PFSK-1 (cell line): ENCODE measurements at regions not wholly inside any gene's neighbourhood (a gene's known extent, or its start where the extent isn't known, plus 50 kb on each side); places are given as distances from the start of the nearest gene placed in this dataset.

Experiments used
- FOXP2 ChIP-seq: optimal IDR thresholded peaks from 2 replicates; pipeline ENCODE3; 2011; ENCODE audit warnings: borderline replicate concordance, control low read depth, inconsistent platforms; ENCODE audit not compliant: insufficient read depth; ENCODE audit errors: extremely low read length, extremely low read depth
- POLR2AphosphoS5 ChIP-seq: IDR thresholded peaks from 2 replicates; pipeline ENCODE4 v1.6.1; 2012; ENCODE audit warnings: low read depth, mild to moderate bottlenecking, control low read depth, low read length, moderate library complexity
- SIN3A ChIP-seq: IDR thresholded peaks from 2 replicates; pipeline ENCODE4 v1.6.1; 2012; ENCODE audit warnings: mild to moderate bottlenecking, low read length, moderate library complexity, borderline replicate concordance; ENCODE audit not compliant: insufficient read depth
- TAF1 ChIP-seq: IDR thresholded peaks from 2 replicates; pipeline ENCODE4 v1.6.1; 2012; ENCODE audit warnings: low read length, control low read depth, borderline replicate concordance; ENCODE audit not compliant: insufficient read depth
- TF ChIP-seq, protein P1 (sequence below), 2 experiments: IDR thresholded peaks; 2 replicates each; pipeline versions ENCODE4 v1.6.1 to v1.8.0; 2011 to 2012; ENCODE audit warnings: low read depth in 2 of 2, low read length in 2 of 2, control low read depth in 1 of 2, inconsistent platforms in 1 of 2, mild to moderate bottlenecking in 1 of 2, moderate library complexity in 1 of 2; ENCODE audit not compliant: insufficient read depth in 1 of 2

DNA sequence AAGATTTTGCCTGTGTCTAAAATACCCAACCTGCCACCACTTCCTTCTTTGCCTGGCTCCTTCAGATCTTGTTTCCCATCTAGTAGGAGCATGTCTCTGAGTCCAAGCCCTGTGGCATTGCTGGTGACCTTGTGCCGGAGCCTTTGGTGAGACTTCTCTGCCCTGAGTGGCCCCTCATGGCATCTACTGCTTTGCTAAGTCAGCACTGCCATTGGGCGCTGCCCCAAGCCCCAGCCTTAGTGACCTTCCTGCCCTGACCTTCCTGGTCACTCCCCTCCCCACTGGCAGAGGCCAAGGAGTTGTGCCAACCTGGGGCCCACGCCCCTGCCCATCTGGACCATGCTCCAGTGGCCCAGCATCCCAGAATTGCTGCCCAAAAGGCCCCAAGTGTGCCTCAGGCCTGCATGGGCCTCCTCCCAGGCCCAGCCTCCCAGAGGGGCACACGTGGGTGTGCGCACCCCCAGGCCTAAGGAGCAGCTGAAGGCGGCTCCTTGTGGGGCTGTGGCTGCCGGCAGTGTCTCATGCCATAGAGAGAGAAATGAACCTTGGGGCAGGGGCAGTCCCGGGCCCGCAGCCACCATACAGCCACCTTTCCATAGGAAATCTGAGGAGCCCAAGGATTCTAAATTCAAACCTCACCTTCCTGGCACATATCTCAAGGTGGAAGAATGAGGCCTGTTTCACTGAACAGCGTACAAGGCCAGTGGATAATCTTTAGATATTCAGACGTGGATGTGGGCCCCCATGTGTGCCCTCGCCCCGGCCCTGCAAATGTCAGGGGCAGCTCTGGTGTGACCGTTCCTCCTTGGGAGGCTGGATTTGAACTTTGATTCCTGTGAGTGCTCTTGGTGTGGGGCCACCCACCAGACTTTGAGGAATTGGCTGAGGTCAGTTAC lies 100.2 kb upstream of the SLC66A3 start:
- TF ChIP-seq TAF1 (no peak), SIN3A (no peak), FOXP2 (no peak), POLR2AphosphoS5 (no peak)
- TF ChIP-seq, protein P1, sequence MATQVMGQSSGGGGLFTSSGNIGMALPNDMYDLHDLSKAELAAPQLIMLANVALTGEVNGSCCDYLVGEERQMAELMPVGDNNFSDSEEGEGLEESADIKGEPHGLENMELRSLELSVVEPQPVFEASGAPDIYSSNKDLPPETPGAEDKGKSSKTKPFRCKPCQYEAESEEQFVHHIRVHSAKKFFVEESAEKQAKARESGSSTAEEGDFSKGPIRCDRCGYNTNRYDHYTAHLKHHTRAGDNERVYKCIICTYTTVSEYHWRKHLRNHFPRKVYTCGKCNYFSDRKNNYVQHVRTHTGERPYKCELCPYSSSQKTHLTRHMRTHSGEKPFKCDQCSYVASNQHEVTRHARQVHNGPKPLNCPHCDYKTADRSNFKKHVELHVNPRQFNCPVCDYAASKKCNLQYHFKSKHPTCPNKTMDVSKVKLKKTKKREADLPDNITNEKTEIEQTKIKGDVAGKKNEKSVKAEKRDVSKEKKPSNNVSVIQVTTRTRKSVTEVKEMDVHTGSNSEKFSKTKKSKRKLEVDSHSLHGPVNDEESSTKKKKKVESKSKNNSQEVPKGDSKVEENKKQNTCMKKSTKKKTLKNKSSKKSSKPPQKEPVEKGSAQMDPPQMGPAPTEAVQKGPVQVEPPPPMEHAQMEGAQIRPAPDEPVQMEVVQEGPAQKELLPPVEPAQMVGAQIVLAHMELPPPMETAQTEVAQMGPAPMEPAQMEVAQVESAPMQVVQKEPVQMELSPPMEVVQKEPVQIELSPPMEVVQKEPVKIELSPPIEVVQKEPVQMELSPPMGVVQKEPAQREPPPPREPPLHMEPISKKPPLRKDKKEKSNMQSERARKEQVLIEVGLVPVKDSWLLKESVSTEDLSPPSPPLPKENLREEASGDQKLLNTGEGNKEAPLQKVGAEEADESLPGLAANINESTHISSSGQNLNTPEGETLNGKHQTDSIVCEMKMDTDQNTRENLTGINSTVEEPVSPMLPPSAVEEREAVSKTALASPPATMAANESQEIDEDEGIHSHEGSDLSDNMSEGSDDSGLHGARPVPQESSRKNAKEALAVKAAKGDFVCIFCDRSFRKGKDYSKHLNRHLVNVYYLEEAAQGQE (IDR thresholded peaks at IDR 0.05; ENCODE audit: insufficient read depth in 1 of 2, low read depth in 2 of 2, low read length in 2 of 2), result no peak

DNA sequence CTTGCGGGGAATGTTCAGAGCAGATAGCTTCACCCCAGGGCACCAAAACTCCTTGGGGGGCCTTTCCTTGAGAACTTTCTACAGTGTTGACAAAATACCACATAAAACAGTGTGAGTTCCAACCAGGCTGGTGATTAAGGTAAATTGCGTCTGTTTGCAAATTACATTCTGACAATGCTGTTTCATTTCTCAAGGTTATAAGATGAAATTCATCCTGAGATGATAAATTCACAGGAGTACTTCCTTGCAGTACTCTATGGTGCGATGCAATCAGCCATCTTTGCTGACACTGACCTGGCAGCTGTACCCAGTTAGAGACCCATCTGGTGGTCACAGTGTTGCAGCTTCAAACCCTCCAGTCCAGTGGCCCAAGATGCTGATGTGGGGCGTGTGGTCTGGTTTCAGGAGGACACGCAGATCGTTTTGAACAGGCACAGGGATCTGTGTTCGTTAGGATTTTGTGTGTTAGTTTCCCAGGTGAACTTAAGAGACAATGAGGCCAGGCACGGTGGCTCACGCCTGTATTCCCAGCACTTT lies 99.5 kb upstream of the SLC66A3 start:
- TF ChIP-seq, protein P1 (IDR thresholded peaks at IDR 0.05; ENCODE audit: insufficient read depth in 1 of 2, low read depth in 2 of 2, low read length in 2 of 2), result no peak

DNA sequence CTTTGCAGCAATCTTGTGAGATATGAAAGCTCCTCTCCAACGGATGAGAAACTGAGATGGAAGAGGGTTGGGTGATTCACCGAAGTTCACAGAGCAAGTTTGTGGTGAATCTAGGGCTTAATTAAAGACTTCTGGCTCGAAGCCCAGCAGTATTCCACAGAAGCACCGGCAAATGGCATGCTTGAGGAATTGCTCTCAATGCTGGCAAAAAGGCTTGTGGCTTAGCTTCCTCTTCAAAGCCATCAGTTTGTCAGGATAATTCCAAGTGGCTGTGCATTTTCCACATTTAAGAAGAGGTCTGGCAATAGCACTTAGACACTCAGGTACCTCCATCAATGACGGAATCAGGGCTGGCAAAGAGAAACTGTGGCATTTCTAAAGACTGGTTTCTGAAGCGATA lies 98.7 kb upstream of the SLC66A3 start:
- TF ChIP-seq TAF1 (no peak), SIN3A (0 out of 2 replicates have a peak, but pooled peaks have one; percentile 44), POLR2AphosphoS5 (no peak)

DNA sequence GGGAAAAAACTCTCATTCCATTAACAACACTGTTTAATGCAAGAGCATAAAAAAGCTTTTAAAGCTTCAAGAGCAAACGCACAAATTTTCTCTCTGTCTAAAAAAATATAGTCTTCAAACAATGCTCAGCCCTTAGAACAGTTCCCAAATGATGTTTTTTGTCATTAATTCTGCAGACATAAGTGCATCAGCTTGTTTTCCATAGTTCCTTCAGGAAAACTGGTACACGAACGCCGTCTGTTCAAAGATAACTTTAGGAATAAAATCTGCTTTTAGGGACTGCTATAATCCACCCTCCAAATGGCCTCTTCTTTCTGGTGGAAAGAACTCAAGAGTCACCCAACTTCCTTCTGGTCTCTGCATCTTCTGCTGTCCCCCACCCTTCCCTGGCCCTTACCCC lies 98.2 kb upstream of the SLC66A3 start:
- TF ChIP-seq FOXP2 (no peak), POLR2AphosphoS5 (no peak), SIN3A (no peak), TAF1 (no peak)
- TF ChIP-seq, protein P1 (IDR thresholded peaks at IDR 0.05; ENCODE audit: insufficient read depth in 1 of 2, low read depth in 2 of 2, low read length in 2 of 2), result no peak

DNA sequence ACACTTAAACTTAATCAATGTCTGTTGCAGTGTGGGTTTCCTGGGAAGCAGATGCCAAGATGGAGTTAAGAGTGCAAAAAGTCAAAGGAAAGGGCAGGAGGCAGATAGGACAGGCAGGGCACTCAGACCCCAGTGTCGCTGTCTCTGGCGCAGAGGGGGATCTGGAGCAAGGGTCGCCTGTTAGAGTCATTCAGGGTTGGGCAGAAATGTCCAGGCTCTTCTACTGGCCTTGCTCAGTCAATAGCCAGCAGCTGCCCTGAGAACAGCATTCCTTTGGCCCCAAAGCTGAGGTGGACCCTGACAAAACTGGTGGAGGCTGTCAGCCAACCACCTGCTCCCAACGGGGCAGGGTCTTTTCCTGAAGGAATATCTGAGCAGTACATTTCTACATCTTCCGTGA lies 97.1 kb upstream of the SLC66A3 start:
- TF ChIP-seq POLR2AphosphoS5 (no peak), SIN3A (no peak), FOXP2 (no peak), TAF1 (no peak)
- TF ChIP-seq, protein P1 (IDR thresholded peaks at IDR 0.05; ENCODE audit: insufficient read depth in 1 of 2, low read depth in 2 of 2, low read length in 2 of 2), result no peak
